ENCODE measurements at regions not wholly inside any gene's neighbourhood (a gene's known extent, or its start where the extent isn't known, plus 50 kb on each side); places are given as distances from the start of the nearest gene placed in this dataset.

DNA sequence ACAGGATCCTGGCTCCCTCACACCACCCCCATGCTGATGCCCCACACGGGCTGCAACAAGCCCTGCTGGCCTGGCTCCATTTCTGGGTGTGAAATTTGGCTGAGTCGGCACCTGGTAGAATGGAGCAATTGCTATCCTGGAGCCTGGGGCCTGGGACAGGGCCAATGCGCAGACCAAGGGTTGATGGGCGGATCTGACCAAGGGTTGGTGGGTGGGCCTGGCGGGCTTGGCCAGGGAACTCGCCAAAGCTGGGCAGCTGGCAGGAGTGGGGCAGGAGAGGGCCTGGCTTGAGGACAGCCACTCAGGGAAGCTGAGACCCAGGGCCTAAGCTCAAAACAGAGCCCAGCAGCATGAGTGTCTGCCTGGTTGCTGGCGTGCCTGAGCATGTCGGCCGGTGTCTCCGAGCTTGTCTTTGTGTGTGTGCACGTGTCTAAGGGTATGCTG is 70.9 kb upstream of the POU3F1 start:
- no peak for TF ChIP-seq POLR2AphosphoS5 (IDR thresholded peaks at IDR 0.05; ENCODE audit: low read depth, low read length)
- TF ChIP-seq, protein P1, sequence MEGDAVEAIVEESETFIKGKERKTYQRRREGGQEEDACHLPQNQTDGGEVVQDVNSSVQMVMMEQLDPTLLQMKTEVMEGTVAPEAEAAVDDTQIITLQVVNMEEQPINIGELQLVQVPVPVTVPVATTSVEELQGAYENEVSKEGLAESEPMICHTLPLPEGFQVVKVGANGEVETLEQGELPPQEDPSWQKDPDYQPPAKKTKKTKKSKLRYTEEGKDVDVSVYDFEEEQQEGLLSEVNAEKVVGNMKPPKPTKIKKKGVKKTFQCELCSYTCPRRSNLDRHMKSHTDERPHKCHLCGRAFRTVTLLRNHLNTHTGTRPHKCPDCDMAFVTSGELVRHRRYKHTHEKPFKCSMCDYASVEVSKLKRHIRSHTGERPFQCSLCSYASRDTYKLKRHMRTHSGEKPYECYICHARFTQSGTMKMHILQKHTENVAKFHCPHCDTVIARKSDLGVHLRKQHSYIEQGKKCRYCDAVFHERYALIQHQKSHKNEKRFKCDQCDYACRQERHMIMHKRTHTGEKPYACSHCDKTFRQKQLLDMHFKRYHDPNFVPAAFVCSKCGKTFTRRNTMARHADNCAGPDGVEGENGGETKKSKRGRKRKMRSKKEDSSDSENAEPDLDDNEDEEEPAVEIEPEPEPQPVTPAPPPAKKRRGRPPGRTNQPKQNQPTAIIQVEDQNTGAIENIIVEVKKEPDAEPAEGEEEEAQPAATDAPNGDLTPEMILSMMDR (IDR thresholded peaks at IDR 0.05 in 2 of 3, conservative IDR thresholded peaks at IDR 0.05 in 1 of 3; ENCODE audit: borderline replicate concordance in 1 of 3, insufficient read depth in 1 of 3, low read depth in 2 of 3, low read length in 2 of 3) = no peak
- no peak for TF ChIP-seq POLR2A (IDR thresholded peaks at IDR 0.05; ENCODE audit: borderline replicate concordance, extremely low read depth, insufficient read depth, insufficient read length)
- TF ChIP-seq SP1 (IDR thresholded peaks at IDR 0.05; ENCODE audit: low read depth) = no peak
- no peak for TF ChIP-seq EGR1 (IDR thresholded peaks at IDR 0.05; ENCODE audit: low read depth)
- no peak for TF ChIP-seq SIN3A (IDR thresholded peaks at IDR 0.05; ENCODE audit: low read depth)
- TF ChIP-seq, protein P2, sequence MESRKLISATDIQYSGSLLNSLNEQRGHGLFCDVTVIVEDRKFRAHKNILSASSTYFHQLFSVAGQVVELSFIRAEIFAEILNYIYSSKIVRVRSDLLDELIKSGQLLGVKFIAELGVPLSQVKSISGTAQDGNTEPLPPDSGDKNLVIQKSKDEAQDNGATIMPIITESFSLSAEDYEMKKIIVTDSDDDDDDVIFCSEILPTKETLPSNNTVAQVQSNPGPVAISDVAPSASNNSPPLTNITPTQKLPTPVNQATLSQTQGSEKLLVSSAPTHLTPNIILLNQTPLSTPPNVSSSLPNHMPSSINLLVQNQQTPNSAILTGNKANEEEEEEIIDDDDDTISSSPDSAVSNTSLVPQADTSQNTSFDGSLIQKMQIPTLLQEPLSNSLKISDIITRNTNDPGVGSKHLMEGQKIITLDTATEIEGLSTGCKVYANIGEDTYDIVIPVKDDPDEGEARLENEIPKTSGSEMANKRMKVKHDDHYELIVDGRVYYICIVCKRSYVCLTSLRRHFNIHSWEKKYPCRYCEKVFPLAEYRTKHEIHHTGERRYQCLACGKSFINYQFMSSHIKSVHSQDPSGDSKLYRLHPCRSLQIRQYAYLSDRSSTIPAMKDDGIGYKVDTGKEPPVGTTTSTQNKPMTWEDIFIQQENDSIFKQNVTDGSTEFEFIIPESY (IDR thresholded peaks at IDR 0.05; ENCODE audit: extremely low read depth, insufficient replicate concordance, low read length) = no peak
- TF ChIP-seq EZH2phosphoT487 (IDR thresholded peaks at IDR 0.05; ENCODE audit: borderline replicate concordance) = no peak
- TF ChIP-seq, protein P3, sequence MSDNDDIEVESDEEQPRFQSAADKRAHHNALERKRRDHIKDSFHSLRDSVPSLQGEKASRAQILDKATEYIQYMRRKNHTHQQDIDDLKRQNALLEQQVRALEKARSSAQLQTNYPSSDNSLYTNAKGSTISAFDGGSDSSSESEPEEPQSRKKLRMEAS (IDR thresholded peaks at IDR 0.05) = no peak
- TF ChIP-seq RAD21 (IDR thresholded peaks at IDR 0.05; ENCODE audit: low read depth) = no peak
- TF ChIP-seq YY1 (IDR thresholded peaks at IDR 0.05; ENCODE audit: extremely low read depth, insufficient replicate concordance, low read depth, low read length) = no peak
- no peak for TF ChIP-seq CEBPB (IDR thresholded peaks at IDR 0.05; ENCODE audit: low read depth)
- no peak for TF ChIP-seq ELF1 (IDR thresholded peaks at IDR 0.05; ENCODE audit: borderline replicate concordance, low read depth)
